HCT116 (cell line): ENCODE measurements at regions not wholly inside any gene's neighbourhood (a gene's known extent, or its start where the extent isn't known, plus 50 kb on each side); places are given as distances from the start of the nearest gene placed in this dataset.

Experiments used
- ATAC-seq: fragments of 200-7000 bp; cut with Tn5 transposase; 2 replicates; pipeline ENCODE4 v1.9.1; 2020; ENCODE audit warnings: mild to moderate bottlenecking, moderate library complexity
- BruUV-seq: library from RNA; stranded (reverse); fragments of 400-500 nt; replicated peaks from 2 replicates; lab custom pipeline; 2021; lab: Mats Ljungman, UMichigan
- CTCF ChIA-PET: fragments of 300-600 bp; sonication (Branson Sonifier 250); formaldehyde crosslinking; loops from one replicate; lab custom pipeline; 2021; ENCODE audit warnings: antibody characterized with exemption; lab: Charles Lee
- POLR2A ChIA-PET: fragments of 300-600, 350-600 bp; sonication (Branson Sonifier 250); formaldehyde crosslinking; loops from one replicate; lab custom pipeline; 2021; ENCODE audit warnings: antibody characterized with exemption; lab: Charles Lee
- RAD21 ChIA-PET, 2 experiments: fragments of 300-600 bp; sonication (Branson Sonifier 250); formaldehyde crosslinking; loops; one replicate each; lab custom pipeline; 2023; ENCODE audit warnings: low total read pairs in 2 of 2; ENCODE audit not compliant: uncharacterized antibody in 2 of 2, unreplicated experiment in 2 of 2, low non-redundant PET in 1 of 2; lab: Charles Lee
- DNase-seq: peaks from one replicate; pipeline ENCODE4 v3.0.0-alpha.2; 2010; ENCODE audit warnings: low read depth, low spot score
- H2AFZ ChIP-seq: fragments of 200-600 bp; shearing (Covaris generic), sonication (generic); 2 replicates; pipeline ENCODE4 v1.6.1; 2017; ENCODE audit warnings: low read depth, mixed run types, mixed read lengths, antibody characterized with exemption, low read length; ENCODE audit not compliant: poor library complexity, severe bottlenecking
- H3K27ac ChIP-seq: 2 replicates; pipeline ENCODE4 v1.5.1; 2012; ENCODE audit warnings: low read depth, low read length
- H3K27me3 ChIP-seq: fragments of 200-600 bp; sonication (generic); 2 replicates; pipeline ENCODE4 v1.6.1; 2016; ENCODE audit warnings: mixed run types, low read length, mixed read lengths; ENCODE audit not compliant: insufficient read depth
- H3K36me3 ChIP-seq, 2 experiments: fragments of 200-500 bp in 1 of 2; fragments of 200-600 bp in 1 of 2; sonication (Bioruptor generic) in 1 of 2; sonication (generic) in 1 of 2; 2 replicates each; pipeline versions ENCODE4 v1.5.1 to v1.6.1; 2014 to 2016; ENCODE audit warnings: low read length in 2 of 2, inconsistent platforms in 1 of 2, mixed read lengths in 1 of 2, mixed run types in 1 of 2; ENCODE audit not compliant: insufficient read depth in 2 of 2, control insufficient read depth in 1 of 2
- H3K4me1 ChIP-seq, 2 experiments: fragments of 200-600 bp in 1 of 2; sonication (generic) in 1 of 2; 2 replicates each; pipeline versions ENCODE4 v1.5.1 to v1.6.1; 2012 to 2017; ENCODE audit warnings: low read length in 2 of 2, inconsistent platforms in 1 of 2, mild to moderate bottlenecking in 1 of 2, mixed read lengths in 1 of 2, mixed run types in 1 of 2, moderate library complexity in 1 of 2; ENCODE audit not compliant: insufficient read depth in 2 of 2, control insufficient read depth in 1 of 2
- H3K4me2 ChIP-seq: fragments of 200-600 bp; sonication (generic); 2 replicates; pipeline ENCODE4 v1.6.1; 2017; ENCODE audit warnings: mixed run types, low read length, mixed read lengths
- H3K4me3 ChIP-seq, 2 experiments: fragments of 200-600 bp in 1 of 2; sonication (generic) in 1 of 2; replicated peaks in 1 of 2; 2 replicates each; pipeline ENCODE4 v1.5.1; 2011 to 2016; ENCODE audit warnings: low read length in 2 of 2, control low read depth in 1 of 2, low read depth in 1 of 2, mild to moderate bottlenecking in 1 of 2, mixed read lengths in 1 of 2, mixed run types in 1 of 2
- H3K79me2 ChIP-seq: fragments of 200-600 bp; sonication (generic); 2 replicates; pipeline ENCODE4 v1.6.1; 2017; ENCODE audit warnings: mild to moderate bottlenecking, mixed run types, low read length, moderate library complexity, mixed read lengths; ENCODE audit not compliant: insufficient read depth
- H3K9ac ChIP-seq: fragments of 200-600 bp; sonication (generic); 2 replicates; pipeline ENCODE4 v1.6.1; 2016; ENCODE audit warnings: low read length, mixed read lengths
- H3K9me2 ChIP-seq: fragments of 200-600 bp; sonication (generic), shearing (Covaris generic); 2 replicates; pipeline ENCODE4 v1.6.1; 2017; ENCODE audit warnings: mixed run types, mild to moderate bottlenecking, moderate library complexity; ENCODE audit not compliant: insufficient read depth
- H3K9me3 ChIP-seq, 2 experiments: fragments of 200-500 bp in 1 of 2; fragments of 200-600 bp in 1 of 2; sonication (Bioruptor generic) in 1 of 2; sonication (generic) in 1 of 2; 2 replicates each; pipeline ENCODE4 v1.6.1; 2014 to 2017; ENCODE audit warnings: low read length in 2 of 2, mixed read lengths in 2 of 2, inconsistent platforms in 1 of 2, low read depth in 1 of 2, mild to moderate bottlenecking in 1 of 2, mixed run types in 1 of 2, moderate library complexity in 1 of 2; ENCODE audit not compliant: control insufficient read depth in 1 of 2, insufficient read depth in 1 of 2
- H4K20me1 ChIP-seq: fragments of 200-600 bp; sonication (generic), shearing (Covaris generic); 2 replicates; pipeline ENCODE4 v1.6.1; 2017; ENCODE audit warnings: mixed run types, mild to moderate bottlenecking, moderate library complexity; ENCODE audit not compliant: insufficient read depth
- CBX3 ChIP-seq: IDR thresholded peaks from 2 replicates; pipeline ENCODE4 v1.6.1; 2012; ENCODE audit warnings: low read depth
- CEBPB ChIP-seq: IDR thresholded peaks from 2 replicates; pipeline ENCODE4 v1.6.1; 2012; ENCODE audit warnings: low read depth
- EGR1 ChIP-seq: IDR thresholded peaks from 2 replicates; pipeline ENCODE4 v1.6.1; 2012; ENCODE audit warnings: low read depth
- ELF1 ChIP-seq: IDR thresholded peaks from 2 replicates; pipeline ENCODE4 v1.6.1; 2012; ENCODE audit warnings: low read depth, borderline replicate concordance
- EZH2 ChIP-seq: fragments of 200-600 bp; sonication (generic); IDR thresholded peaks from 2 replicates; pipeline ENCODE4 v1.6.1; 2017; ENCODE audit warnings: antibody characterized with exemption, mixed run types
- EZH2phosphoT487 ChIP-seq: fragments of 200-600 bp; IDR thresholded peaks from 2 replicates; pipeline ENCODE4 v1.6.1; 2018; ENCODE audit warnings: antibody characterized with exemption, borderline replicate concordance
- FOSL1 ChIP-seq: IDR thresholded peaks from 2 replicates; pipeline ENCODE4 v1.6.1; 2012; ENCODE audit warnings: low read depth
- JUND ChIP-seq: IDR thresholded peaks from 2 replicates; pipeline ENCODE4 v1.6.1; 2012
- POLR2A ChIP-seq: IDR thresholded peaks from 2 replicates; pipeline ENCODE4 v1.7.0; 2011; ENCODE audit warnings: borderline replicate concordance; ENCODE audit not compliant: insufficient read depth, insufficient read length; ENCODE audit errors: extremely low read depth
- REST ChIP-seq: IDR thresholded peaks from 2 replicates; pipeline ENCODE4 v1.6.1; 2012; ENCODE audit warnings: low read depth
- SIN3A ChIP-seq: IDR thresholded peaks from 2 replicates; pipeline ENCODE4 v1.6.1; 2012; ENCODE audit warnings: low read depth
- SP1 ChIP-seq: IDR thresholded peaks from 2 replicates; pipeline ENCODE4 v1.6.1; 2012; ENCODE audit warnings: low read depth
- SRF ChIP-seq: IDR thresholded peaks from 2 replicates; pipeline ENCODE4 v1.6.1; 2012; ENCODE audit warnings: low read depth
- TCF7L2 ChIP-seq: IDR thresholded peaks from 2 replicates; pipeline ENCODE4 v1.7.0; 2011; ENCODE audit warnings: borderline replicate concordance, inconsistent platforms; ENCODE audit not compliant: insufficient read depth, insufficient read length; ENCODE audit errors: extremely low read depth
- YY1 ChIP-seq: IDR thresholded peaks from 2 replicates; pipeline ENCODE4 v1.6.1; 2011; ENCODE audit warnings: low read length, low read depth, moderate library complexity, mild to moderate bottlenecking; ENCODE audit not compliant: insufficient replicate concordance; ENCODE audit errors: extremely low read depth
- ZBTB33 ChIP-seq: IDR thresholded peaks from 2 replicates; pipeline ENCODE4 v1.6.1; 2011; ENCODE audit warnings: mild to moderate bottlenecking, low read length, moderate library complexity; ENCODE audit not compliant: insufficient replicate concordance; ENCODE audit errors: extremely low read depth
- ZFX ChIP-seq: fragments of 450-650 bp; IDR thresholded peaks from 2 replicates; pipeline ENCODE4 v1.6.1; 2017
- ZNF274 ChIP-seq: fragments of 200-500 bp; sonication (Bioruptor generic); IDR thresholded peaks from 2 replicates; pipeline ENCODE4 v1.6.1; 2014; ENCODE audit warnings: mild to moderate bottlenecking, low read depth, low read length, inconsistent platforms
- intact Hi-C: fragments of 100-400 bp; cut with micrococcal nuclease; formaldehyde crosslinking; loops from 2 replicates; pipeline ENCODE4 v1.10.0; 2022
- TF ChIP-seq, protein P1 (sequence below): IDR thresholded peaks from 2 replicates; pipeline ENCODE4 v1.6.1; 2012
- TF ChIP-seq, protein P2 (sequence below), 3 experiments: fragments of 200-600 bp in 1 of 3; sonication (generic) in 1 of 3; IDR thresholded peaks in 2 of 3; conservative IDR thresholded peaks in 1 of 3; 2 replicates each; pipeline ENCODE4 v1.5.1; 2012 to 2017; ENCODE audit warnings: low read depth in 2 of 3, low read length in 2 of 3, antibody characterized with exemption in 1 of 3, borderline replicate concordance in 1 of 3, control low read depth in 1 of 3, mild to moderate bottlenecking in 1 of 3, mixed read lengths in 1 of 3, mixed run types in 1 of 3, moderate library complexity in 1 of 3; ENCODE audit not compliant: insufficient read depth in 1 of 3

GRCh38 chr12:98355322-98355721, 160.1 kb upstream of the TMPO start (continued):
- TF ChIP-seq JUND (no peak), YY1 (no peak), POLR2A (no peak)

GRCh38 chr12:98355933-98356332, 159.5 kb upstream of the TMPO start:
- Histone ChIP-seq H3K9me2 (no peaks in the 10 kb centered on the region), H3K4me2 (no peak overlapping the region), H3K27ac (no peak overlapping the region), H3K36me3 (no peaks in the 10 kb centered on the region), H3K9ac (no peak overlapping the region), H3K4me3 (no peak overlapping the region), H4K20me1 (no peaks in the 10 kb centered on the region), H3K79me2 (no peaks in the 10 kb centered on the region), H2AFZ (no peak overlapping the region), H3K4me1 (peaks cover 0 to 9% of the 10 kb centered on the region in 2 experiments; a peak in 2 of 4 replicates), H3K27me3 (peaks cover 30% of the 10 kb centered on the region), H3K9me3 (no peaks in the 10 kb centered on the region)
- ChIA-PET CTCF (no interaction called here), RAD21 (no interaction called here), POLR2A (no interaction called here)
- BruUV-seq: no TSS peak
- TF ChIP-seq ZNF274 (no peak), EGR1 (no peak), ZBTB33 (no peak), POLR2A (no peak), SP1 (no peak), TCF7L2 (no peak), CEBPB (no peak), REST (no peak), FOSL1 (no peak), CBX3 (no peak), ZFX (no peak), JUND (no peak), EZH2phosphoT487 (no peak), YY1 (no peak), EZH2 (no peak), ELF1 (no peak), SRF (no peak), SIN3A (no peak)
- TF ChIP-seq, protein P1, sequence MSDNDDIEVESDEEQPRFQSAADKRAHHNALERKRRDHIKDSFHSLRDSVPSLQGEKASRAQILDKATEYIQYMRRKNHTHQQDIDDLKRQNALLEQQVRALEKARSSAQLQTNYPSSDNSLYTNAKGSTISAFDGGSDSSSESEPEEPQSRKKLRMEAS: no peak
- TF ChIP-seq, protein P2, sequence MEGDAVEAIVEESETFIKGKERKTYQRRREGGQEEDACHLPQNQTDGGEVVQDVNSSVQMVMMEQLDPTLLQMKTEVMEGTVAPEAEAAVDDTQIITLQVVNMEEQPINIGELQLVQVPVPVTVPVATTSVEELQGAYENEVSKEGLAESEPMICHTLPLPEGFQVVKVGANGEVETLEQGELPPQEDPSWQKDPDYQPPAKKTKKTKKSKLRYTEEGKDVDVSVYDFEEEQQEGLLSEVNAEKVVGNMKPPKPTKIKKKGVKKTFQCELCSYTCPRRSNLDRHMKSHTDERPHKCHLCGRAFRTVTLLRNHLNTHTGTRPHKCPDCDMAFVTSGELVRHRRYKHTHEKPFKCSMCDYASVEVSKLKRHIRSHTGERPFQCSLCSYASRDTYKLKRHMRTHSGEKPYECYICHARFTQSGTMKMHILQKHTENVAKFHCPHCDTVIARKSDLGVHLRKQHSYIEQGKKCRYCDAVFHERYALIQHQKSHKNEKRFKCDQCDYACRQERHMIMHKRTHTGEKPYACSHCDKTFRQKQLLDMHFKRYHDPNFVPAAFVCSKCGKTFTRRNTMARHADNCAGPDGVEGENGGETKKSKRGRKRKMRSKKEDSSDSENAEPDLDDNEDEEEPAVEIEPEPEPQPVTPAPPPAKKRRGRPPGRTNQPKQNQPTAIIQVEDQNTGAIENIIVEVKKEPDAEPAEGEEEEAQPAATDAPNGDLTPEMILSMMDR (IDR thresholded peaks at IDR 0.05 in 2 of 3, conservative IDR thresholded peaks at IDR 0.05 in 1 of 3; ENCODE audit: borderline replicate concordance in 1 of 3, insufficient read depth in 1 of 3, low read depth in 2 of 3, low read length in 2 of 3): no peak
- intact Hi-C loops: no loop called here
- no peak for DNase-seq
- no peak for ATAC-seq
